Uterus (tissue), 2 donors: ENCODE measurements at regions not wholly inside any gene's neighbourhood (a gene's known extent, or its start where the extent isn't known, plus 50 kb on each side); places are given as distances from the start of the nearest gene placed in this dataset.

Source experiments
- CTCF ChIP-seq, 4 experiments: fragments of 200-600 bp in 2 of 4; fragments of 450-650 bp in 2 of 4; sonication (generic) in 2 of 4; IDR thresholded peaks; one replicate each; pipeline ENCODE4 v1.5.1; 2016 to 2019; ENCODE audit warnings: antibody characterized with exemption in 4 of 4, mild to moderate bottlenecking in 2 of 4, moderate library complexity in 1 of 4
- POLR2A ChIP-seq, 2 donors: fragments of 450-650 bp; IDR thresholded peaks; one replicate each; pipeline ENCODE4 v1.6.1; 2016; ENCODE audit warnings: antibody characterized with exemption in 2 of 2, mild to moderate bottlenecking in 1 of 2, moderate library complexity in 1 of 2

- TF ChIP-seq CTCF (IDR thresholded peaks at IDR 0.05) (no peak), POLR2A (IDR thresholded peaks at IDR 0.05) (no peak)
Observed at GRCh38 chr14:81684696-81685095, 151.0 kb upstream of the SEL1L start.
